Liver (tissue), 8 donors: ENCODE measurements at regions not wholly inside any gene's neighbourhood (a gene's known extent, or its start where the extent isn't known, plus 50 kb on each side); places are given as distances from the start of the nearest gene placed in this dataset.

Source experiments
- DNase-seq: peaks from one replicate; pipeline ENCODE4 v3.0.0-alpha.2; 2017; ENCODE audit warnings: low spot score
- H3K27ac ChIP-seq, 2 donors: one replicate each; pipeline ENCODE4 v1.7.0; 2013; ENCODE audit warnings: inconsistent platforms in 2 of 2, low read length in 2 of 2, control low read depth in 1 of 2, low read depth in 1 of 2, mild to moderate bottlenecking in 1 of 2
- H3K27me3 ChIP-seq, 4 donors: one replicate each; pipeline versions ENCODE4 v1.6.1 to v1.7.0; 2013; ENCODE audit warnings: low read length in 3 of 4, inconsistent platforms in 1 of 4, mild to moderate bottlenecking in 1 of 4, moderate library complexity in 1 of 4; ENCODE audit not compliant: control insufficient read depth in 4 of 4, insufficient read depth in 4 of 4
- H3K36me3 ChIP-seq, 4 donors: one replicate each; pipeline versions ENCODE4 v1.6.1 to v1.7.0; 2013; ENCODE audit warnings: low read length in 3 of 4, mild to moderate bottlenecking in 3 of 4, low read depth in 1 of 4, moderate library complexity in 1 of 4; ENCODE audit not compliant: control insufficient read depth in 4 of 4, insufficient read depth in 3 of 4
- H3K4me1 ChIP-seq, 4 donors: one replicate each; pipeline versions ENCODE4 v1.6.1 to v1.7.0; 2013; ENCODE audit warnings: low read length in 3 of 4, mild to moderate bottlenecking in 3 of 4, moderate library complexity in 1 of 4; ENCODE audit not compliant: control insufficient read depth in 4 of 4, insufficient read depth in 4 of 4
- H3K4me3 ChIP-seq, 3 donors: one replicate each; pipeline versions ENCODE4 v1.6.1 to v1.7.0; 2013; ENCODE audit warnings: low read length in 3 of 3, control low read depth in 1 of 3, low read depth in 1 of 3, mild to moderate bottlenecking in 1 of 3
- H3K9ac ChIP-seq, 2 donors: one replicate each; pipeline ENCODE4 v1.7.0; 2013; ENCODE audit warnings: low read length in 2 of 2, mild to moderate bottlenecking in 2 of 2, moderate library complexity in 2 of 2, control low read depth in 1 of 2, low read depth in 1 of 2
- H3K9me3 ChIP-seq, 4 donors: one replicate each; pipeline versions ENCODE4 v1.6.1 to v1.7.0; 2013; ENCODE audit warnings: low read length in 3 of 4; ENCODE audit not compliant: control insufficient read depth in 4 of 4
- ATF3 ChIP-seq: IDR thresholded peaks from 2 replicates; pipeline ENCODE4 v1.6.1; 2016; ENCODE audit warnings: antibody characterized with exemption
- CTCF ChIP-seq: fragments of 150-350 bp; IDR thresholded peaks from 2 replicates; pipeline ENCODE4 v1.5.1; 2017; ENCODE audit warnings: improper control_type of control experiment, low read depth, low read length; ENCODE audit not compliant: missing input control
- FOXA2 ChIP-seq: IDR thresholded peaks from 2 replicates; pipeline ENCODE4 v1.6.1; 2016; ENCODE audit warnings: antibody characterized with exemption
- GABPA ChIP-seq, 2 donors: IDR thresholded peaks in 1 of 2; conservative IDR thresholded peaks in 1 of 2; 2 replicates each; pipeline ENCODE4 v1.6.1; 2016; ENCODE audit warnings: antibody characterized with exemption in 2 of 2, mild to moderate bottlenecking in 1 of 2, moderate library complexity in 1 of 2
- HNF4A ChIP-seq, 2 donors: conservative IDR thresholded peaks; 2 replicates each; pipeline ENCODE4 v1.6.1; 2016; ENCODE audit warnings: antibody characterized with exemption in 2 of 2, mild to moderate bottlenecking in 2 of 2
- JUND ChIP-seq, 2 donors: IDR thresholded peaks; 2 replicates each; pipeline ENCODE4 v1.6.1; 2016; ENCODE audit warnings: antibody characterized with exemption in 2 of 2
- MAX ChIP-seq: IDR thresholded peaks from 2 replicates; pipeline ENCODE4 v1.6.1; 2016; ENCODE audit warnings: antibody characterized with exemption
- NR2F2 ChIP-seq: IDR thresholded peaks from 2 replicates; pipeline ENCODE4 v1.6.1; 2016; ENCODE audit warnings: antibody characterized with exemption
- RAD21 ChIP-seq, 2 donors: IDR thresholded peaks; 2 replicates each; pipeline ENCODE4 v1.6.1; 2016; ENCODE audit warnings: antibody characterized with exemption in 2 of 2, mild to moderate bottlenecking in 2 of 2
- REST ChIP-seq: IDR thresholded peaks from 2 replicates; pipeline ENCODE4 v1.6.1; 2016; ENCODE audit warnings: antibody characterized with exemption, mild to moderate bottlenecking
- RXRA ChIP-seq, 2 donors: IDR thresholded peaks; 2 replicates each; pipeline ENCODE4 v1.6.1; 2017 to 2018; ENCODE audit warnings: antibody characterized with exemption in 2 of 2, mild to moderate bottlenecking in 1 of 2
- TAF1 ChIP-seq: conservative IDR thresholded peaks from 2 replicates; pipeline ENCODE4 v1.6.1; 2016; ENCODE audit warnings: antibody characterized with exemption, mild to moderate bottlenecking
- YY1 ChIP-seq: IDR thresholded peaks from 2 replicates; pipeline ENCODE4 v1.6.1; 2016; ENCODE audit warnings: antibody characterized with exemption, mild to moderate bottlenecking
- ZBTB33 ChIP-seq: IDR thresholded peaks from 2 replicates; pipeline ENCODE4 v1.6.1; 2016; ENCODE audit warnings: antibody characterized with exemption
- WGBS: extraction: QIAGEN DNeasy Blood & Tissue Kit; methylation state at CpG from one replicate; pipeline ENCODE4 v1.1.7; 2013; 5-methylcytosine and 5-hydroxymethylcytosine counted together
- donor health status: healthy.
- donor health status: healthy.
- donor health status: healthy.
- donor health status: healthy.
- donor health status: healthy.

GRCh38 chr12:33670284-33670683 lies 230.7 kb upstream of the SYT10 start (continued):
- no peak for TF ChIP-seq CTCF

GRCh38 chr12:33671676-33672075 lies 232.1 kb upstream of the SYT10 start:
- no peaks in the 10 kb centered on the region for H3K27me3 ChIP-seq
- H3K27ac ChIP-seq: no peak overlapping the region
- H3K9me3 ChIP-seq: no peaks in the 10 kb centered on the region
- TF ChIP-seq NR2F2: no peak
- no peak for TF ChIP-seq FOXA2
- TF ChIP-seq HNF4A (conservative IDR thresholded peaks at IDR 0.05): no peak
- no peak for TF ChIP-seq MAX
- no peak for TF ChIP-seq YY1
- no peak for TF ChIP-seq GABPA (IDR thresholded peaks at IDR 0.05 in 1 of 2, conservative IDR thresholded peaks at IDR 0.05 in 1 of 2)
- no peak for TF ChIP-seq RAD21 (IDR thresholded peaks at IDR 0.05)
- no peak for TF ChIP-seq ZBTB33
- TF ChIP-seq RXRA (IDR thresholded peaks at IDR 0.05): no peak
- TF ChIP-seq JUND (IDR thresholded peaks at IDR 0.05): no peak
- no peaks in the 10 kb centered on the region for H3K4me1 ChIP-seq
- H3K4me3 ChIP-seq: no peak overlapping the region
- no peaks in the 10 kb centered on the region for H3K36me3 ChIP-seq
- H3K9ac ChIP-seq: no peak overlapping the region
- no peak for DNase-seq

- WGBS: 75% methylated on average over 5 of the region's 5 CpGs
- no peaks in the 10 kb centered on the region for H3K36me3 ChIP-seq
- TF ChIP-seq RXRA (IDR thresholded peaks at IDR 0.05): no peak
- TF ChIP-seq NR2F2: no peak
- TF ChIP-seq RAD21 (IDR thresholded peaks at IDR 0.05): no peak
- no peak for TF ChIP-seq TAF1
- no peak for TF ChIP-seq ATF3
- no peak for TF ChIP-seq REST
- TF ChIP-seq ZBTB33: no peak
- no peaks in the 10 kb centered on the region for H3K27me3 ChIP-seq
- H3K4me1 ChIP-seq: no peaks in the 10 kb centered on the region
- no peak for DNase-seq
- H3K9ac ChIP-seq: no peak overlapping the region
- no peak overlapping the region for H3K4me3 ChIP-seq
- no peak overlapping the region for H3K27ac ChIP-seq
- H3K9me3 ChIP-seq: no peaks in the 10 kb centered on the region
Observed at GRCh38 chr12:33672836-33673577, 233.4 kb upstream of the SYT10 start.
